ENCODE measurements at regions not wholly inside any gene's neighbourhood (a gene's known extent, or its start where the extent isn't known, plus 50 kb on each side); places are given as distances from the start of the nearest gene placed in this dataset.

DNA sequence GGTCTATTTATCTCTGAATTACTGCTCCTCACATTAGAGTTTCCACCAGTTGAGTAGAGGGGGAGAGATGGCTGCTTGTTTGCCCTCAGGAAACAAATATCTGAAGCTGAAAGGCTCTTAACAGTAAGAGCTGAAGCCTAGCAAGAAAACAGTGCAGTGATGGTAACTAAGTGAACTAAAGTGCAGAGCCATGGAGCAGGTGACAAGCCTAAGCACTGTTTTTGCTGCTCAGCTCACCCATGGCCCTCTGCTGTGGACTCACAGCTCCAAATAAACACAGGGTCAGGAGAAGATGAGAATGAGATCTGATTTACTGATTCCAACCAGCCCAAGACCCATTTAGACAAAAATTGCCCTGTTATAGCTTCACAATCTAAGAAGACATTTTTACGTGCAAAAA is 118.4 kb downstream of the ETAA1 start:
- ATAC-seq: no peak

GRCh38 chr2:67516362-67516761 is 119.2 kb downstream of the ETAA1 start:
- Histone ChIP-seq H3K79me2 (ENCODE audit: insufficient read depth, low read length) (no peaks in the 10 kb centered on the region), H3K27me3 (ENCODE audit: insufficient read depth, low read length) (peaks cover 7% of the 10 kb centered on the region; the same call in 1 of the 2 replicates), H3K9me2 (ENCODE audit: insufficient read depth) (no peaks in the 10 kb centered on the region), H3K4me1 (ENCODE audit: control insufficient read depth in 1 of 2, insufficient read depth in 2 of 2, low read length in 2 of 2) (no peaks in the 10 kb centered on the region), H4K20me1 (ENCODE audit: insufficient read depth) (no peaks in the 10 kb centered on the region), H3K4me2 (ENCODE audit: low read length) (no peak overlapping the region), H3K9me3 (ENCODE audit: control insufficient read depth in 1 of 2, insufficient read depth in 1 of 2, low read depth in 1 of 2, low read length in 2 of 2) (no peaks in the 10 kb centered on the region), H3K4me3 (replicated peaks in 1 of 2; ENCODE audit: low read depth in 1 of 2, low read length in 2 of 2) (no peak overlapping the region), H3K27ac (ENCODE audit: low read depth, low read length) (no peak overlapping the region), H3K9ac (ENCODE audit: low read length) (no peak overlapping the region), H2AFZ (ENCODE audit: low read depth, low read length, poor library complexity, severe bottlenecking) (no peak overlapping the region), H3K36me3 (ENCODE audit: control insufficient read depth in 1 of 2, insufficient read depth in 2 of 2, low read length in 2 of 2) (no peaks in the 10 kb centered on the region)
- TF ChIP-seq EGR1 (IDR thresholded peaks at IDR 0.05; ENCODE audit: low read depth): no peak
- no peak for TF ChIP-seq EZH2phosphoT487 (IDR thresholded peaks at IDR 0.05; ENCODE audit: borderline replicate concordance)
- TF ChIP-seq ELF1 (IDR thresholded peaks at IDR 0.05; ENCODE audit: borderline replicate concordance, low read depth): no peak
- no peak for DNase-seq (ENCODE audit: low read depth, low spot score)
- ChIA-PET POLR2A (no interaction called here), RAD21 (ENCODE audit: low non-redundant PET in 1 of 2, low total read pairs in 2 of 2, uncharacterized antibody in 2 of 2, unreplicated experiment in 2 of 2) (no interaction called here), CTCF (no interaction called here)
- intact Hi-C loops (cut with micrococcal nuclease): no loop called here
- no peak for ATAC-seq
- BruUV-seq (replicated peaks): no TSS peak

More for the DNA sequence above, 118.4 kb downstream of the ETAA1 start:
- Histone ChIP-seq H4K20me1 (ENCODE audit: insufficient read depth) (no peaks in the 10 kb centered on the region), H3K4me2 (ENCODE audit: low read length) (no peak overlapping the region), H3K9me3 (ENCODE audit: control insufficient read depth in 1 of 2, insufficient read depth in 1 of 2, low read depth in 1 of 2, low read length in 2 of 2) (no peaks in the 10 kb centered on the region), H2AFZ (ENCODE audit: low read depth, low read length, poor library complexity, severe bottlenecking) (no peak overlapping the region), H3K36me3 (ENCODE audit: control insufficient read depth in 1 of 2, insufficient read depth in 2 of 2, low read length in 2 of 2) (no peaks in the 10 kb centered on the region), H3K27ac (ENCODE audit: low read depth, low read length) (no peak overlapping the region), H3K4me3 (replicated peaks in 1 of 2; ENCODE audit: low read depth in 1 of 2, low read length in 2 of 2) (no peak overlapping the region), H3K9me2 (ENCODE audit: insufficient read depth) (no peaks in the 10 kb centered on the region), H3K9ac (ENCODE audit: low read length) (no peak overlapping the region), H3K4me1 (ENCODE audit: control insufficient read depth in 1 of 2, insufficient read depth in 2 of 2, low read length in 2 of 2) (no peaks in the 10 kb centered on the region), H3K79me2 (ENCODE audit: insufficient read depth, low read length) (no peaks in the 10 kb centered on the region), H3K27me3 (ENCODE audit: insufficient read depth, low read length) (peaks cover 6% of the 10 kb centered on the region; the same call in 1 of the 2 replicates)
- intact Hi-C loops (cut with micrococcal nuclease): no loop called here
- POLR2A ChIA-PET: no interaction called here
- TF ChIP-seq POLR2A (IDR thresholded peaks at IDR 0.05; ENCODE audit: borderline replicate concordance, extremely low read depth, insufficient read depth, insufficient read length): no peak
- DNase-seq (ENCODE audit: low read depth, low spot score): no peak
- RAD21 ChIA-PET (ENCODE audit: low non-redundant PET in 1 of 2, low total read pairs in 2 of 2, uncharacterized antibody in 2 of 2, unreplicated experiment in 2 of 2): no interaction called here
- CTCF ChIA-PET: no interaction called here
- no TSS peak for BruUV-seq (replicated peaks)

Measured in HCT116 (cell line).